ENCODE measurements at regions not wholly inside any gene's neighbourhood (a gene's known extent, or its start where the extent isn't known, plus 50 kb on each side); places are given as distances from the start of the nearest gene placed in this dataset.

DNA sequence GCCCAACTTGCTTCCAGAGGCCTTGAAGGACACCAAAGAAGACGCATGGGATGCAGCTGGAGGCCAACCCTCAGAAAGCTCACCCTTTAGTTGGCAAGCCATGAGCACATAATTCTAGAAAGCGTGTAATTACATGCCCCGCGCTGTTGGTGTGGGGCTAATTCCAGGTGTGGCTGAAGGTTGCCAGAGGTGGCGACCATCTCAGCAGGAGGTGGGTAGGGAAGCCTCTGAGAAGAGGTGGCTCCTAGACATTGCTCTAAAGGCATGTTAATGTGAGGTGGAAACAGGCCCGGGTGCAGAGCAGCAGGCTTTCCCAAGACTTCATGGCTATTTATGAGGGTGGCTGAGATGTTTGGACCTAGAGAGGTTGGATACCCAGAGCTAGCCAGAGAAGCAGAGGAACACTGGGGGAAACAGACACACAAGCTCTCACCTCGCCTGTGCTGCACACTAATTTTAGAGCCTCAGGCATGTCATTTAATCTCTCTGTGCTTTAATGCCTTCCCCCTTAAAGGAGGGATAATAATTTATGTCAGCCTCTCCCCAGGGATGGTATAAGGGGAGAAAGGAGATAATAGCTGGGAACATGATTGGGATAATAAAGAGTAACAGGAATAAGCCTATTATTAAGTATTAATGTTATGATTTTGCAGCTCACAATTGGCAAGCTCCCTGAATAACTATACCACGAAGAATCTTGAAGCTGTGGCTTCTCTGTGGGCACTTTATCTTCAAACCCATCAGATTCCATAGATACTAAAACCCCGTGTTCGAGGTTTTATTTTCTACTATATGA is 60.0 kb upstream of the HELT start:
- no peaks in the 10 kb centered on the region for H3K27me3 ChIP-seq (ENCODE audit: low read depth, low read length)

DNA sequence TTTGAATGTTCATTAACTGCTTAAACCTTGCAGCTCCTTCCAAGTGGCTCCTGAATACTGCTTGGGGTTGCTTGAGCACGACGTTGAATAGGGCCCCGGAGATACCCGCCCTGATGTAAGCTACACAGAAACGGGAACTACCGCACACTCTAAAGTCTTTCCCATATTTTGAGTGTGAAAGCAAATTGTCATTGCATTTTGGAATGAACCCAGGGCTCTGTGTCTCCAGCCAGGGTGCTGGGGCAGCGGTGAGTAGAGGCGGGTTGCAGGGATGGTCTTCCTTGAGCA is 59.4 kb upstream of the HELT start:
- no peak overlapping the region for H2AFZ ChIP-seq (ENCODE audit: low read depth, low read length)
- H3K9me3 ChIP-seq (ENCODE audit: insufficient read depth, low read length): no peaks in the 10 kb centered on the region
- no peak overlapping the region for H3K27ac ChIP-seq (ENCODE audit: low read length)
- H3K4me3 ChIP-seq (ENCODE audit: low read length): no peak overlapping the region
- H4K20me1 ChIP-seq (ENCODE audit: insufficient read depth, low read length): no peaks in the 10 kb centered on the region
- no peaks in the 10 kb centered on the region for H3K4me1 ChIP-seq (ENCODE audit: low read length)
- H3K9ac ChIP-seq (ENCODE audit: low read length): no peak overlapping the region
- no peak overlapping the region for H3K4me2 ChIP-seq (ENCODE audit: low read length)
- H3K27me3 ChIP-seq (ENCODE audit: low read depth, low read length): no peaks in the 10 kb centered on the region
- no peak for TF ChIP-seq EZH2phosphoT487 (IDR thresholded peaks at IDR 0.05; ENCODE audit: low read depth)
- TF ChIP-seq, protein P1, sequence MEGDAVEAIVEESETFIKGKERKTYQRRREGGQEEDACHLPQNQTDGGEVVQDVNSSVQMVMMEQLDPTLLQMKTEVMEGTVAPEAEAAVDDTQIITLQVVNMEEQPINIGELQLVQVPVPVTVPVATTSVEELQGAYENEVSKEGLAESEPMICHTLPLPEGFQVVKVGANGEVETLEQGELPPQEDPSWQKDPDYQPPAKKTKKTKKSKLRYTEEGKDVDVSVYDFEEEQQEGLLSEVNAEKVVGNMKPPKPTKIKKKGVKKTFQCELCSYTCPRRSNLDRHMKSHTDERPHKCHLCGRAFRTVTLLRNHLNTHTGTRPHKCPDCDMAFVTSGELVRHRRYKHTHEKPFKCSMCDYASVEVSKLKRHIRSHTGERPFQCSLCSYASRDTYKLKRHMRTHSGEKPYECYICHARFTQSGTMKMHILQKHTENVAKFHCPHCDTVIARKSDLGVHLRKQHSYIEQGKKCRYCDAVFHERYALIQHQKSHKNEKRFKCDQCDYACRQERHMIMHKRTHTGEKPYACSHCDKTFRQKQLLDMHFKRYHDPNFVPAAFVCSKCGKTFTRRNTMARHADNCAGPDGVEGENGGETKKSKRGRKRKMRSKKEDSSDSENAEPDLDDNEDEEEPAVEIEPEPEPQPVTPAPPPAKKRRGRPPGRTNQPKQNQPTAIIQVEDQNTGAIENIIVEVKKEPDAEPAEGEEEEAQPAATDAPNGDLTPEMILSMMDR (IDR thresholded peaks at IDR 0.05; ENCODE audit: low read depth, low read length): no peak
- no peaks in the 10 kb centered on the region for H3K36me3 ChIP-seq (replicated peaks; ENCODE audit: low read depth, low read length)
- no peaks in the 10 kb centered on the region for H3K79me2 ChIP-seq (ENCODE audit: low read length)

More for the DNA sequence above, 60.0 kb upstream of the HELT start:
- Histone ChIP-seq H3K27ac (ENCODE audit: low read length) (no peak overlapping the region), H2AFZ (ENCODE audit: low read depth, low read length) (no peak overlapping the region), H3K4me2 (ENCODE audit: low read length) (no peak overlapping the region), H3K36me3 (replicated peaks; ENCODE audit: low read depth, low read length) (no peaks in the 10 kb centered on the region), H3K9me3 (ENCODE audit: insufficient read depth, low read length) (no peaks in the 10 kb centered on the region), H3K9ac (ENCODE audit: low read length) (no peak overlapping the region), H3K4me1 (ENCODE audit: low read length) (no peaks in the 10 kb centered on the region), H4K20me1 (ENCODE audit: insufficient read depth, low read length) (no peaks in the 10 kb centered on the region), H3K4me3 (ENCODE audit: low read length) (no peak overlapping the region), H3K79me2 (ENCODE audit: low read length) (no peaks in the 10 kb centered on the region)
- TF ChIP-seq EZH2phosphoT487 (IDR thresholded peaks at IDR 0.05; ENCODE audit: low read depth): no peak

DNA sequence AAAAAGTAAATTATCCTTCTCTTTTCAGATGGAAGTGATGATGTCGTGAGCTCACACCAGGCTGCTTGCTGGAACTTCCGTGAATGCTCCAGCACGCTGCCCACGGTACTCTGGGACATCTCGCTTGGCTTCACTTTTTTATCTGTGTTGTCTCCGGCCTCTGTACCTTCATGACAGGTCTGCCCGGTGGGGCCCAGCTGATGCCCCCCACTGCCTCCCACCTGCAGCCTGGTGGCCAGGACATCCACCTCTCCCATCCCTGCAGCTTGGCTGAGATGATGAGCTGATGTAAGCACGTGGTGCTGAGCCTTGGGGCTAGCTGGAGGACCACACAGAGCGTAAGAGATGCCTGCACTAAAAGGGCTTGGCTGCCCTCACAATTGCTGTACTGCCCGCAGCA is 59.0 kb upstream of the HELT start:
- Histone ChIP-seq H4K20me1 (ENCODE audit: insufficient read depth, low read length) (no peaks in the 10 kb centered on the region), H3K27me3 (ENCODE audit: low read depth, low read length) (no peaks in the 10 kb centered on the region), H3K79me2 (ENCODE audit: low read length) (no peaks in the 10 kb centered on the region), H3K9ac (ENCODE audit: low read length) (no peak overlapping the region), H3K36me3 (replicated peaks; ENCODE audit: low read depth, low read length) (no peaks in the 10 kb centered on the region), H3K4me1 (ENCODE audit: low read length) (no peaks in the 10 kb centered on the region), H3K4me3 (ENCODE audit: low read length) (no peak overlapping the region), H3K27ac (ENCODE audit: low read length) (no peak overlapping the region), H3K9me3 (ENCODE audit: insufficient read depth, low read length) (no peaks in the 10 kb centered on the region), H3K4me2 (ENCODE audit: low read length) (no peak overlapping the region), H2AFZ (ENCODE audit: low read depth, low read length) (no peak overlapping the region)
- TF ChIP-seq, protein P1 (IDR thresholded peaks at IDR 0.05; ENCODE audit: low read depth, low read length): no peak
- TF ChIP-seq EZH2phosphoT487 (IDR thresholded peaks at IDR 0.05; ENCODE audit: low read depth): no peak

DNA sequence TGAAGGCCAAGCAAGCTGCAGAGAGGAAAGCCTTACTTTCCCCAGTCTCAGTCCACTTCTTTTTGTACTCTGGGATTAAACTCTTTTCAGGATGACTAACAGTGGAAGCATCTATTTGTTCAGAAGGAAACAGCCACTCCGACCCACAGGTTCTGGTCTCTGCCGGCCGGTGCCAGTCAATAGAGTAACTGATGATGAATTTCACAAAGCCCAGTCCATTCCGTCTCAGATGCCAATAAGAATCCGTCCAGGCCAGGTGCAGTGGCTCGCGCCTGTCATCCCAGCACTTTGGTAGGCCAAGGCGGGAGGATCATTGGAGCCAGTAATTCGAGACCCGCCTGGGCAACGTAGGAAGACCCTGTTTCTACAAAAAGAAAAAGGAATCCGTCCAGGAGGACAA is 58.5 kb upstream of the HELT start:
- Histone ChIP-seq H3K79me2 (ENCODE audit: low read length) (no peaks in the 10 kb centered on the region), H3K36me3 (replicated peaks; ENCODE audit: low read depth, low read length) (no peaks in the 10 kb centered on the region), H3K27ac (ENCODE audit: low read length) (no peak overlapping the region), H3K4me1 (ENCODE audit: low read length) (no peaks in the 10 kb centered on the region), H3K9me3 (ENCODE audit: insufficient read depth, low read length) (no peaks in the 10 kb centered on the region), H3K4me2 (ENCODE audit: low read length) (no peak overlapping the region), H3K4me3 (ENCODE audit: low read length) (no peak overlapping the region), H3K27me3 (ENCODE audit: low read depth, low read length) (no peaks in the 10 kb centered on the region), H3K9ac (ENCODE audit: low read length) (no peak overlapping the region), H2AFZ (ENCODE audit: low read depth, low read length) (no peak overlapping the region), H4K20me1 (ENCODE audit: insufficient read depth, low read length) (no peaks in the 10 kb centered on the region)
- TF ChIP-seq, protein P1 (IDR thresholded peaks at IDR 0.05; ENCODE audit: low read depth, low read length): no peak
- no peak for TF ChIP-seq EZH2phosphoT487 (IDR thresholded peaks at IDR 0.05; ENCODE audit: low read depth)

Measured in OCI-LY3 (cell line).